Activated T-helper 1 cell treated with anti-CD3 and anti-CD28 coated beads, Interleukin-12 subunit alpha, Interleukin-12 subunit beta, Interleukin-2, Interleukin-4 antibody, amounts not matched to agents 30 ng/mL and 10 ng/mL and 1 ng/mL, durations not matched to agents 14 hours and 24 hours and 36 hours (primary cell): ENCODE measurements at regions not wholly inside any gene's neighbourhood (a gene's known extent, or its start where the extent isn't known, plus 50 kb on each side); places are given as distances from the start of the nearest gene placed in this dataset.

ENCODE experiments used
- DNase-seq: peaks from one replicate; pipeline ENCODE4 v3.0.0; 2021; ENCODE audit warnings: low spot score
- H3K27ac Mint-ChIP-seq: one replicate; pipeline ENCODE4 v1.8.0; 2021; ENCODE audit warnings: mild to moderate bottlenecking, mixed read lengths
- H3K27me3 Mint-ChIP-seq: one replicate; pipeline ENCODE4 v1.8.0; 2022; ENCODE audit warnings: mild to moderate bottlenecking, moderate library complexity, mixed read lengths; ENCODE audit not compliant: insufficient read depth
- H3K36me3 Mint-ChIP-seq: one replicate; pipeline ENCODE4 v1.8.0; 2021; ENCODE audit warnings: low read depth, mixed read lengths
- H3K4me1 Mint-ChIP-seq: one replicate; pipeline ENCODE4 v1.8.0; 2021; ENCODE audit warnings: low read depth, mixed read lengths
- H3K4me3 Mint-ChIP-seq: one replicate; pipeline ENCODE4 v1.8.0; 2021; ENCODE audit warnings: mild to moderate bottlenecking, moderate library complexity, mixed read lengths
- H3K9me3 Mint-ChIP-seq: one replicate; pipeline ENCODE4 v1.8.0; 2021; ENCODE audit warnings: mixed read lengths
- intact Hi-C: fragments of 100-400 bp; cut with micrococcal nuclease; formaldehyde crosslinking; loops from one replicate; pipeline ENCODE4 v1.15.1; 2024

- DNase-seq = no peak
- H3K36me3 Mint-ChIP-seq = no peaks in the 10 kb centered on the region
- H3K27ac Mint-ChIP-seq = no peak overlapping the region
- no peaks in the 10 kb centered on the region for H3K9me3 Mint-ChIP-seq
- no peak overlapping the region for H3K4me3 Mint-ChIP-seq
- intact Hi-C loops = no loop called here
- H3K27me3 Mint-ChIP-seq = peaks cover 1% of the 10 kb centered on the region
- no peaks in the 10 kb centered on the region for H3K4me1 Mint-ChIP-seq
Measured at GRCh38 chr22:47286590-47286989, 524.1 kb downstream of the TBC1D22A start.

GRCh38 chr22:47285981-47286380 is 523.5 kb downstream of the TBC1D22A start:
- H3K27ac Mint-ChIP-seq = no peak overlapping the region
- no peaks in the 10 kb centered on the region for H3K4me1 Mint-ChIP-seq
- H3K4me3 Mint-ChIP-seq = no peak overlapping the region
- H3K27me3 Mint-ChIP-seq = peaks cover 1% of the 10 kb centered on the region
- intact Hi-C loops = no loop called here
- no peaks in the 10 kb centered on the region for H3K9me3 Mint-ChIP-seq
- H3K36me3 Mint-ChIP-seq = no peaks in the 10 kb centered on the region
- DNase-seq = no peak

GRCh38 chr22:47284822-47285221 is 522.4 kb downstream of the TBC1D22A start:
- H3K4me3 Mint-ChIP-seq = no peak overlapping the region
- DNase-seq = no peak

GRCh38 chr22:47284360-47284759 is 521.9 kb downstream of the TBC1D22A start:
- H3K27ac Mint-ChIP-seq = no peak overlapping the region
- H3K36me3 Mint-ChIP-seq = no peaks in the 10 kb centered on the region
- H3K9me3 Mint-ChIP-seq = no peaks in the 10 kb centered on the region
- H3K27me3 Mint-ChIP-seq = peaks cover 1% of the 10 kb centered on the region
- H3K4me1 Mint-ChIP-seq = no peaks in the 10 kb centered on the region
- no peak overlapping the region for H3K4me3 Mint-ChIP-seq
- intact Hi-C loops = no loop called here
- no peak for DNase-seq

More at GRCh38 chr22:47284822-47285221, 522.4 kb downstream of the TBC1D22A start:
- Mint-ChIP-seq H3K36me3 (no peaks in the 10 kb centered on the region), H3K9me3 (no peaks in the 10 kb centered on the region), H3K4me1 (no peaks in the 10 kb centered on the region), H3K27ac (no peak overlapping the region), H3K27me3 (peaks cover 1% of the 10 kb centered on the region)
- intact Hi-C loops = no loop called here

GRCh38 chr22:47283616-47284270 is 521.3 kb downstream of the TBC1D22A start:
- Mint-ChIP-seq H3K36me3 (no peaks in the 10 kb centered on the region), H3K27ac (no peak overlapping the region), H3K9me3 (no peaks in the 10 kb centered on the region), H3K4me3 (no peak overlapping the region), H3K27me3 (peaks cover 1% of the 10 kb centered on the region), H3K4me1 (no peaks in the 10 kb centered on the region)
- intact Hi-C loops = no loop called here
- DNase-seq = no peak

GRCh38 chr22:47282851-47283250 is 520.4 kb downstream of the TBC1D22A start:
- intact Hi-C loops = no loop called here
- no peak for DNase-seq
- Mint-ChIP-seq H3K27ac (no peak overlapping the region), H3K9me3 (no peaks in the 10 kb centered on the region), H3K4me3 (no peak overlapping the region), H3K27me3 (peaks cover 1% of the 10 kb centered on the region), H3K4me1 (no peaks in the 10 kb centered on the region), H3K36me3 (no peaks in the 10 kb centered on the region)

GRCh38 chr22:47282366-47282765 is 519.9 kb downstream of the TBC1D22A start:
- H3K27ac Mint-ChIP-seq = no peak overlapping the region
- intact Hi-C loops = no loop called here
- no peaks in the 10 kb centered on the region for H3K36me3 Mint-ChIP-seq
- H3K27me3 Mint-ChIP-seq = peaks cover 1% of the 10 kb centered on the region
- H3K4me3 Mint-ChIP-seq = no peak overlapping the region
- H3K9me3 Mint-ChIP-seq = no peaks in the 10 kb centered on the region
- no peaks in the 10 kb centered on the region for H3K4me1 Mint-ChIP-seq
- DNase-seq = no peak

GRCh38 chr22:47281126-47282106 is 519.0 kb downstream of the TBC1D22A start:
- no peaks in the 10 kb centered on the region for H3K9me3 Mint-ChIP-seq
- intact Hi-C loops = no loop called here
- no peaks in the 10 kb centered on the region for H3K4me1 Mint-ChIP-seq
- H3K4me3 Mint-ChIP-seq = no peak overlapping the region
- no peaks in the 10 kb centered on the region for H3K36me3 Mint-ChIP-seq
- no peak for DNase-seq
- H3K27ac Mint-ChIP-seq = no peak overlapping the region
- no peaks in the 10 kb centered on the region for H3K27me3 Mint-ChIP-seq

- no peak overlapping the region for H3K4me3 Mint-ChIP-seq
- intact Hi-C loops = no loop called here
- H3K36me3 Mint-ChIP-seq = no peaks in the 10 kb centered on the region
- H3K27ac Mint-ChIP-seq = no peak overlapping the region
- no peak for DNase-seq
- H3K9me3 Mint-ChIP-seq = no peaks in the 10 kb centered on the region
- no peaks in the 10 kb centered on the region for H3K4me1 Mint-ChIP-seq
- H3K27me3 Mint-ChIP-seq = no peaks in the 10 kb centered on the region
Measured at GRCh38 chr22:47280301-47280700, 517.9 kb downstream of the TBC1D22A start.

GRCh38 chr22:47279746-47280145 is 517.3 kb downstream of the TBC1D22A start:
- no peaks in the 10 kb centered on the region for H3K27me3 Mint-ChIP-seq
- H3K27ac Mint-ChIP-seq = no peak overlapping the region
- DNase-seq = no peak
- no peaks in the 10 kb centered on the region for H3K36me3 Mint-ChIP-seq
- intact Hi-C loops = no loop called here
- H3K9me3 Mint-ChIP-seq = no peaks in the 10 kb centered on the region
- H3K4me3 Mint-ChIP-seq = no peak overlapping the region
- H3K4me1 Mint-ChIP-seq = no peaks in the 10 kb centered on the region

- no peaks in the 10 kb centered on the region for H3K36me3 Mint-ChIP-seq
- no peaks in the 10 kb centered on the region for H3K4me1 Mint-ChIP-seq
- DNase-seq = no peak
- no peak overlapping the region for H3K4me3 Mint-ChIP-seq
- no peak overlapping the region for H3K27ac Mint-ChIP-seq
- H3K27me3 Mint-ChIP-seq = no peaks in the 10 kb centered on the region
- intact Hi-C loops = no loop called here
- no peaks in the 10 kb centered on the region for H3K9me3 Mint-ChIP-seq
Measured at GRCh38 chr22:47279337-47279736, 516.9 kb downstream of the TBC1D22A start.

GRCh38 chr22:47278655-47279054 is 516.2 kb downstream of the TBC1D22A start:
- H3K9me3 Mint-ChIP-seq = no peaks in the 10 kb centered on the region
- H3K27ac Mint-ChIP-seq = no peak overlapping the region
- H3K27me3 Mint-ChIP-seq = no peaks in the 10 kb centered on the region
- no peak overlapping the region for H3K4me3 Mint-ChIP-seq
- no peaks in the 10 kb centered on the region for H3K36me3 Mint-ChIP-seq
- no peaks in the 10 kb centered on the region for H3K4me1 Mint-ChIP-seq
- intact Hi-C loops = no loop called here
- no peak for DNase-seq

GRCh38 chr22:47277531-47277930 is 515.1 kb downstream of the TBC1D22A start:
- H3K27me3 Mint-ChIP-seq = no peaks in the 10 kb centered on the region
- no peaks in the 10 kb centered on the region for H3K9me3 Mint-ChIP-seq
- DNase-seq = no peak
- H3K4me3 Mint-ChIP-seq = no peak overlapping the region
- no peaks in the 10 kb centered on the region for H3K36me3 Mint-ChIP-seq
- no peak overlapping the region for H3K27ac Mint-ChIP-seq
- H3K4me1 Mint-ChIP-seq = no peaks in the 10 kb centered on the region
- intact Hi-C loops = no loop called here
